C4-2B (cell line): ENCODE measurements at regions not wholly inside any gene's neighbourhood (a gene's known extent, or its start where the extent isn't known, plus 50 kb on each side); places are given as distances from the start of the nearest gene placed in this dataset.

ENCODE experiments used
- ZFX ChIP-seq: fragments of 450-650 bp; IDR thresholded peaks from 2 replicates; pipeline ENCODE4 v1.6.1; 2017
- TF ChIP-seq, protein P1 (sequence below): fragments of 450-650 bp; conservative IDR thresholded peaks from 2 replicates; pipeline ENCODE4 v1.5.1; 2017; ENCODE audit warnings: mild to moderate bottlenecking

DNA sequence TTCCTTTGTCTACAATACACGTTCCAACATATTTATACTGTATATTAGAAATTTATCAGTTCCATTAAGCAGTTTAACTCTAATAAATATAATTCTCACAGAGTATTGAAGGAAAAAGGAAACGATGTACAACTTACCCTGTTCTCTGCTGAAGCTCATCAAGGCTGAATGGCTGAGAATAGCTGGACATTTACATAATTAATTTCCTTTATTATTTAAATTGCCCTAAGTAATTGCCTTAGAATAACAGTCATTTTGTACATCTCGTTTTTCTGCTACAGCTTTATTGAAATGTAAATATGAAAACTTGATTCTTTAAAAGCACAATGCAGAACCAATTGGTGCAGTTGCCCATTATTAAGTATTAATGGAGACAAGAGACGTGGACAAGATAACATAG is 648.3 kb upstream of the ATXN8OS start:
- TF ChIP-seq, protein P1, sequence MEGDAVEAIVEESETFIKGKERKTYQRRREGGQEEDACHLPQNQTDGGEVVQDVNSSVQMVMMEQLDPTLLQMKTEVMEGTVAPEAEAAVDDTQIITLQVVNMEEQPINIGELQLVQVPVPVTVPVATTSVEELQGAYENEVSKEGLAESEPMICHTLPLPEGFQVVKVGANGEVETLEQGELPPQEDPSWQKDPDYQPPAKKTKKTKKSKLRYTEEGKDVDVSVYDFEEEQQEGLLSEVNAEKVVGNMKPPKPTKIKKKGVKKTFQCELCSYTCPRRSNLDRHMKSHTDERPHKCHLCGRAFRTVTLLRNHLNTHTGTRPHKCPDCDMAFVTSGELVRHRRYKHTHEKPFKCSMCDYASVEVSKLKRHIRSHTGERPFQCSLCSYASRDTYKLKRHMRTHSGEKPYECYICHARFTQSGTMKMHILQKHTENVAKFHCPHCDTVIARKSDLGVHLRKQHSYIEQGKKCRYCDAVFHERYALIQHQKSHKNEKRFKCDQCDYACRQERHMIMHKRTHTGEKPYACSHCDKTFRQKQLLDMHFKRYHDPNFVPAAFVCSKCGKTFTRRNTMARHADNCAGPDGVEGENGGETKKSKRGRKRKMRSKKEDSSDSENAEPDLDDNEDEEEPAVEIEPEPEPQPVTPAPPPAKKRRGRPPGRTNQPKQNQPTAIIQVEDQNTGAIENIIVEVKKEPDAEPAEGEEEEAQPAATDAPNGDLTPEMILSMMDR: no peak
- no peak for TF ChIP-seq ZFX
